DOHH2 (cell line): ENCODE measurements at regions not wholly inside any gene's neighbourhood (a gene's known extent, or its start where the extent isn't known, plus 50 kb on each side); places are given as distances from the start of the nearest gene placed in this dataset.

Source experiments
- EZH2phosphoT487 ChIP-seq: fragments of 200-600 bp; sonication (generic); IDR thresholded peaks from 2 replicates; pipeline ENCODE4 v1.6.1; 2017; ENCODE audit warnings: borderline replicate concordance, mild to moderate bottlenecking, antibody characterized with exemption, low read length, moderate library complexity, mixed read lengths
- TF ChIP-seq, protein P1 (sequence below): fragments of 200-600 bp; sonication (generic); IDR thresholded peaks from one replicate; pipeline ENCODE4 v1.5.1; 2014; ENCODE audit warnings: antibody characterized with exemption, mild to moderate bottlenecking, low read depth, low read length; ENCODE audit not compliant: poor library complexity, severe bottlenecking

DNA sequence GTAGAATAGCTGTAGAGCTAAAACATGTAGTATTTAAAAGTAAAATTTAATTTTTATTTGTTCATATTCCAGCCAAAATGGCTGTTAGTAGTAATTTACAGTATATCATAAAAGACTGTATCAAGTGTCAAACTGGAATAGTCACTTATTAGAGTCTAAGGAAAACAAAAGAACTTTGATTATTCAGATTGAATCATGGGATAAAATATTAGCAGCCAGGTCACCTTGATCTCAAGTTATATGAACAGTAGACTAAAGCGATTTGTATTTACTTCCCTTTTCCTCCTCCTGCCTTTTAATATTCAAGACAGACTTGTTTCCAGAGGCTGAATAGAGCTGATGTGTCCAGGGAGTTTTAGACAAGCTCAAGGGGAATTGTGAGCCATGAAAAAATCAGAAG is 54.4 kb downstream of the PMAIP1 start:
- TF ChIP-seq, protein P1, sequence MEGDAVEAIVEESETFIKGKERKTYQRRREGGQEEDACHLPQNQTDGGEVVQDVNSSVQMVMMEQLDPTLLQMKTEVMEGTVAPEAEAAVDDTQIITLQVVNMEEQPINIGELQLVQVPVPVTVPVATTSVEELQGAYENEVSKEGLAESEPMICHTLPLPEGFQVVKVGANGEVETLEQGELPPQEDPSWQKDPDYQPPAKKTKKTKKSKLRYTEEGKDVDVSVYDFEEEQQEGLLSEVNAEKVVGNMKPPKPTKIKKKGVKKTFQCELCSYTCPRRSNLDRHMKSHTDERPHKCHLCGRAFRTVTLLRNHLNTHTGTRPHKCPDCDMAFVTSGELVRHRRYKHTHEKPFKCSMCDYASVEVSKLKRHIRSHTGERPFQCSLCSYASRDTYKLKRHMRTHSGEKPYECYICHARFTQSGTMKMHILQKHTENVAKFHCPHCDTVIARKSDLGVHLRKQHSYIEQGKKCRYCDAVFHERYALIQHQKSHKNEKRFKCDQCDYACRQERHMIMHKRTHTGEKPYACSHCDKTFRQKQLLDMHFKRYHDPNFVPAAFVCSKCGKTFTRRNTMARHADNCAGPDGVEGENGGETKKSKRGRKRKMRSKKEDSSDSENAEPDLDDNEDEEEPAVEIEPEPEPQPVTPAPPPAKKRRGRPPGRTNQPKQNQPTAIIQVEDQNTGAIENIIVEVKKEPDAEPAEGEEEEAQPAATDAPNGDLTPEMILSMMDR = no peak
- no peak for TF ChIP-seq EZH2phosphoT487
